ENCODE measurements at regions not wholly inside any gene's neighbourhood (a gene's known extent, or its start where the extent isn't known, plus 50 kb on each side); places are given as distances from the start of the nearest gene placed in this dataset.

DNA sequence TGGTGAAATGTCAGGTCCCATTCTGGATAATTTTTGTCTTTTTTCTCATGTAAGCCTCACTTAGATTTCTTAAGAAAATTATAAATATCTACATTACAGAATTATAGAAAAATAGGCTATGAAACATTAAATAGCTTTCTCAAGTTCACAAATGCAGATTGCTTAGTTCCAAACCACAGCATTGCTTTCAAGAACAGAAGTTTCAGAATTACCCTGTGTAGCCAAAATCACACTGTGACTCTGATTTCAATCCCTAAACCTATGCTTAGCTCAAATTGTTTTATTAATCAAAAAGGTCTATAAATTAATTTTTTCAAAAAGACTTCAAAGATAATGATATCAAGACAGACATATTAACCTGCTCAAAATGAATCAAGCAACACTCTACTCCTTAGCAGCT is 881.2 kb upstream of the PCDH20 start:
- H2AFZ ChIP-seq (ENCODE audit: control insufficient read depth, low read depth, low read length): no peak overlapping the region; the same call in 1 of the 2 replicates
- no peaks in the 10 kb centered on the region for H3K79me2 ChIP-seq (ENCODE audit: control insufficient read depth, insufficient read depth, low read length)
- DNase-seq (ENCODE audit: low read depth, low spot score) (no peak), FAIRE-seq (peak; percentile 23), ATAC-seq (peak; percentile 47; the same call in 2 of the 3 replicates)
- peaks cover 8% of the 10 kb centered on the region; the same call in 1 of the 2 replicates for H3K4me1 ChIP-seq (ENCODE audit: control insufficient read depth, insufficient read depth, low read length)
- SMC1A ChIA-PET (ENCODE audit: uncharacterized antibody, unreplicated experiment): interaction anchor here (0.7 to 1.5 kb wide), 6 partner anchors 8 to 117 kb away, joined by 3 to 4 read pairs (median 3); no protein-coding TSS in a partner anchor
- H3K9ac ChIP-seq (ENCODE audit: control insufficient read depth, insufficient read depth, low read length): no peak overlapping the region
- in situ Hi-C loops (cut with MboI): no loop called here
- POLR2A ChIA-PET: no interaction called here
- H3K36me3 ChIP-seq (ENCODE audit: control insufficient read depth in 2 of 2, insufficient read depth in 2 of 2, low read length in 1 of 2): no peaks in the 10 kb centered on the region
- CTCF ChIA-PET: interaction anchor here (1.2 kb wide), 1 partner anchor 9 kb away, joined by 3 read pairs; no protein-coding TSS in a partner anchor
- TF ChIP-seq CHD4 (IDR thresholded peaks at IDR 0.05): no peak
- TF ChIP-seq, protein P1, sequence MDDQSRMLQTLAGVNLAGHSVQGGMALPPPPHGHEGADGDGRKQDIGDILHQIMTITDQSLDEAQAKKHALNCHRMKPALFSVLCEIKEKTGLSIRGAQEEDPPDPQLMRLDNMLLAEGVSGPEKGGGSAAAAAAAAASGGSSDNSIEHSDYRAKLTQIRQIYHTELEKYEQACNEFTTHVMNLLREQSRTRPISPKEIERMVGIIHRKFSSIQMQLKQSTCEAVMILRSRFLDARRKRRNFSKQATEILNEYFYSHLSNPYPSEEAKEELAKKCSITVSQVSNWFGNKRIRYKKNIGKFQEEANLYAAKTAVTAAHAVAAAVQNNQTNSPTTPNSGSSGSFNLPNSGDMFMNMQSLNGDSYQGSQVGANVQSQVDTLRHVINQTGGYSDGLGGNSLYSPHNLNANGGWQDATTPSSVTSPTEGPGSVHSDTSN (IDR thresholded peaks at IDR 0.05; ENCODE audit: insufficient replicate concordance, low read depth, low read length): no peak
- TF ChIP-seq, protein P2, sequence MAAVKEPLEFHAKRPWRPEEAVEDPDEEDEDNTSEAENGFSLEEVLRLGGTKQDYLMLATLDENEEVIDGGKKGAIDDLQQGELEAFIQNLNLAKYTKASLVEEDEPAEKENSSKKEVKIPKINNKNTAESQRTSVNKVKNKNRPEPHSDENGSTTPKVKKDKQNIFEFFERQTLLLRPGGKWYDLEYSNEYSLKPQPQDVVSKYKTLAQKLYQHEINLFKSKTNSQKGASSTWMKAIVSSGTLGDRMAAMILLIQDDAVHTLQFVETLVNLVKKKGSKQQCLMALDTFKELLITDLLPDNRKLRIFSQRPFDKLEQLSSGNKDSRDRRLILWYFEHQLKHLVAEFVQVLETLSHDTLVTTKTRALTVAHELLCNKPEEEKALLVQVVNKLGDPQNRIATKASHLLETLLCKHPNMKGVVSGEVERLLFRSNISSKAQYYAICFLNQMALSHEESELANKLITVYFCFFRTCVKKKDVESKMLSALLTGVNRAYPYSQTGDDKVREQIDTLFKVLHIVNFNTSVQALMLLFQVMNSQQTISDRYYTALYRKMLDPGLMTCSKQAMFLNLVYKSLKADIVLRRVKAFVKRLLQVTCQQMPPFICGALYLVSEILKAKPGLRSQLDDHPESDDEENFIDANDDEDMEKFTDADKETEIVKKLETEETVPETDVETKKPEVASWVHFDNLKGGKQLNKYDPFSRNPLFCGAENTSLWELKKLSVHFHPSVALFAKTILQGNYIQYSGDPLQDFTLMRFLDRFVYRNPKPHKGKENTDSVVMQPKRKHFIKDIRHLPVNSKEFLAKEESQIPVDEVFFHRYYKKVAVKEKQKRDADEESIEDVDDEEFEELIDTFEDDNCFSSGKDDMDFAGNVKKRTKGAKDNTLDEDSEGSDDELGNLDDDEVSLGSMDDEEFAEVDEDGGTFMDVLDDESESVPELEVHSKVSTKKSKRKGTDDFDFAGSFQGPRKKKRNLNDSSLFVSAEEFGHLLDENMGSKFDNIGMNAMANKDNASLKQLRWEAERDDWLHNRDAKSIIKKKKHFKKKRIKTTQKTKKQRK (IDR thresholded peaks at IDR 0.05; ENCODE audit: low read depth, low read length): no peak
- TF ChIP-seq, protein P3, sequence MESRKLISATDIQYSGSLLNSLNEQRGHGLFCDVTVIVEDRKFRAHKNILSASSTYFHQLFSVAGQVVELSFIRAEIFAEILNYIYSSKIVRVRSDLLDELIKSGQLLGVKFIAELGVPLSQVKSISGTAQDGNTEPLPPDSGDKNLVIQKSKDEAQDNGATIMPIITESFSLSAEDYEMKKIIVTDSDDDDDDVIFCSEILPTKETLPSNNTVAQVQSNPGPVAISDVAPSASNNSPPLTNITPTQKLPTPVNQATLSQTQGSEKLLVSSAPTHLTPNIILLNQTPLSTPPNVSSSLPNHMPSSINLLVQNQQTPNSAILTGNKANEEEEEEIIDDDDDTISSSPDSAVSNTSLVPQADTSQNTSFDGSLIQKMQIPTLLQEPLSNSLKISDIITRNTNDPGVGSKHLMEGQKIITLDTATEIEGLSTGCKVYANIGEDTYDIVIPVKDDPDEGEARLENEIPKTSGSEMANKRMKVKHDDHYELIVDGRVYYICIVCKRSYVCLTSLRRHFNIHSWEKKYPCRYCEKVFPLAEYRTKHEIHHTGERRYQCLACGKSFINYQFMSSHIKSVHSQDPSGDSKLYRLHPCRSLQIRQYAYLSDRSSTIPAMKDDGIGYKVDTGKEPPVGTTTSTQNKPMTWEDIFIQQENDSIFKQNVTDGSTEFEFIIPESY (IDR thresholded peaks at IDR 0.05): no peak
- peak; percentile 31; the same call in 1 of the 2 replicates for TF ChIP-seq RUNX3 (IDR thresholded peaks at IDR 0.05; ENCODE audit: low read length)
- TF ChIP-seq, protein P4, sequence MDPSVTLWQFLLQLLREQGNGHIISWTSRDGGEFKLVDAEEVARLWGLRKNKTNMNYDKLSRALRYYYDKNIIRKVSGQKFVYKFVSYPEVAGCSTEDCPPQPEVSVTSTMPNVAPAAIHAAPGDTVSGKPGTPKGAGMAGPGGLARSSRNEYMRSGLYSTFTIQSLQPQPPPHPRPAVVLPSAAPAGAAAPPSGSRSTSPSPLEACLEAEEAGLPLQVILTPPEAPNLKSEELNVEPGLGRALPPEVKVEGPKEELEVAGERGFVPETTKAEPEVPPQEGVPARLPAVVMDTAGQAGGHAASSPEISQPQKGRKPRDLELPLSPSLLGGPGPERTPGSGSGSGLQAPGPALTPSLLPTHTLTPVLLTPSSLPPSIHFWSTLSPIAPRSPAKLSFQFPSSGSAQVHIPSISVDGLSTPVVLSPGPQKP (IDR thresholded peaks at IDR 0.05; ENCODE audit: low read depth, low read length): no peak
- TF ChIP-seq SMARCA5 (IDR thresholded peaks at IDR 0.05): no peak
- TF ChIP-seq, protein P5, sequence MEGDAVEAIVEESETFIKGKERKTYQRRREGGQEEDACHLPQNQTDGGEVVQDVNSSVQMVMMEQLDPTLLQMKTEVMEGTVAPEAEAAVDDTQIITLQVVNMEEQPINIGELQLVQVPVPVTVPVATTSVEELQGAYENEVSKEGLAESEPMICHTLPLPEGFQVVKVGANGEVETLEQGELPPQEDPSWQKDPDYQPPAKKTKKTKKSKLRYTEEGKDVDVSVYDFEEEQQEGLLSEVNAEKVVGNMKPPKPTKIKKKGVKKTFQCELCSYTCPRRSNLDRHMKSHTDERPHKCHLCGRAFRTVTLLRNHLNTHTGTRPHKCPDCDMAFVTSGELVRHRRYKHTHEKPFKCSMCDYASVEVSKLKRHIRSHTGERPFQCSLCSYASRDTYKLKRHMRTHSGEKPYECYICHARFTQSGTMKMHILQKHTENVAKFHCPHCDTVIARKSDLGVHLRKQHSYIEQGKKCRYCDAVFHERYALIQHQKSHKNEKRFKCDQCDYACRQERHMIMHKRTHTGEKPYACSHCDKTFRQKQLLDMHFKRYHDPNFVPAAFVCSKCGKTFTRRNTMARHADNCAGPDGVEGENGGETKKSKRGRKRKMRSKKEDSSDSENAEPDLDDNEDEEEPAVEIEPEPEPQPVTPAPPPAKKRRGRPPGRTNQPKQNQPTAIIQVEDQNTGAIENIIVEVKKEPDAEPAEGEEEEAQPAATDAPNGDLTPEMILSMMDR (IDR thresholded peaks at IDR 0.05 in 2 of 3, conservative IDR thresholded peaks at IDR 0.05 in 1 of 3; ENCODE audit: control insufficient read depth in 2 of 3, extremely low read depth in 1 of 3, insufficient read depth in 1 of 3, low read depth in 3 of 3, low read length in 3 of 3): no peak
- no peak overlapping the region for H3K4me2 ChIP-seq (ENCODE audit: control insufficient read depth, insufficient read depth)
- H4K20me1 ChIP-seq (ENCODE audit: control insufficient read depth, insufficient read depth): no peaks in the 10 kb centered on the region
- H3K27ac ChIP-seq (ENCODE audit: control insufficient read depth, insufficient read depth): no peak overlapping the region
- no peaks in the 10 kb centered on the region for H3K27me3 ChIP-seq (replicated peaks in 1 of 2; ENCODE audit: control insufficient read depth in 2 of 2, insufficient read depth in 2 of 2, low read length in 1 of 2)
- no TSS peak for BruUV-seq (replicated peaks)
- no peak overlapping the region for H3K4me3 ChIP-seq
- intact Hi-C loops (cut with micrococcal nuclease; ENCODE audit: unreplicated experiment): no loop called here
- RAD21 ChIA-PET (ENCODE audit: unreplicated experiment): no interaction called here
- no peaks in the 10 kb centered on the region for H3K9me3 ChIP-seq (replicated peaks; ENCODE audit: control insufficient read depth, insufficient read depth, low read length)
